ENCODE measurements at regions not wholly inside any gene's neighbourhood (a gene's known extent, or its start where the extent isn't known, plus 50 kb on each side); places are given as distances from the start of the nearest gene placed in this dataset.

GRCh38 chr1:234916840-234917239, 211.8 kb downstream of the TOMM20 start:
- intact Hi-C loops (cut with DNase I; ENCODE audit: low total_unique reads), result no loop called here
- Histone ChIP-seq H3K4me3 (no peak overlapping the region), H3K36me3 (no peaks in the 10 kb centered on the region), H3K9me3 (no peaks in the 10 kb centered on the region), H3K4me1 (peaks cover 8 to 16% of the 10 kb centered on the region in 2 donors), H3K27me3 (no peaks in the 10 kb centered on the region), H3K27ac (peak overlapping the region; percentile 81 to 83)
- peak in 1 of 2 donors; percentile 19 for DNase-seq
- TF ChIP-seq CTCF (IDR thresholded peaks at IDR 0.05) (no peak), POLR2A (IDR thresholded peaks at IDR 0.05) (no peak)

- intact Hi-C loops (cut with DNase I; ENCODE audit: low total_unique reads), result no loop called here
- Histone ChIP-seq H3K27me3 (no peaks in the 10 kb centered on the region), H3K27ac (peak overlapping the region; percentile 81 to 83), H3K36me3 (no peaks in the 10 kb centered on the region), H3K4me1 (peaks cover 8 to 16% of the 10 kb centered on the region in 2 donors), H3K9me3 (no peaks in the 10 kb centered on the region), H3K4me3 (no peak overlapping the region)
- no peak for TF ChIP-seq CTCF (IDR thresholded peaks at IDR 0.05)
- TF ChIP-seq POLR2A (IDR thresholded peaks at IDR 0.05), result no peak
- peak; percentile 45 to 62 for DNase-seq
These were observed 212.5 kb downstream of the TOMM20 start for GRCh38 chr1:234915924-234916675.

GRCh38 chr1:234914606-234915290, 213.9 kb downstream of the TOMM20 start:
- H3K9me3 ChIP-seq, result no peaks in the 10 kb centered on the region
- intact Hi-C loops (cut with DNase I; ENCODE audit: low total_unique reads), result no loop called here
- no peak overlapping the region for H3K4me3 ChIP-seq
- no peak for DNase-seq
- H3K4me1 ChIP-seq, result peaks cover 8 to 16% of the 10 kb centered on the region in 2 donors
- TF ChIP-seq CTCF (IDR thresholded peaks at IDR 0.05) (no peak), POLR2A (IDR thresholded peaks at IDR 0.05) (no peak)
- no peaks in the 10 kb centered on the region for H3K27me3 ChIP-seq
- H3K27ac ChIP-seq, result peak overlapping the region in 1 of 2 donors; percentile 83
- H3K36me3 ChIP-seq, result no peaks in the 10 kb centered on the region

GRCh38 chr1:234913771-234914170, 214.9 kb downstream of the TOMM20 start:
- intact Hi-C loops (cut with DNase I; ENCODE audit: low total_unique reads), result no loop called here
- Histone ChIP-seq H3K36me3 (no peaks in the 10 kb centered on the region), H3K4me1 (peaks cover under 1 to 11% of the 10 kb centered on the region in 2 donors), H3K27me3 (no peaks in the 10 kb centered on the region), H3K4me3 (no peak overlapping the region), H3K27ac (no peak overlapping the region), H3K9me3 (no peaks in the 10 kb centered on the region)
- no peak for TF ChIP-seq CTCF (IDR thresholded peaks at IDR 0.05)
- no peak for TF ChIP-seq POLR2A (IDR thresholded peaks at IDR 0.05)
- peak in 1 of 2 donors; percentile 11 for DNase-seq

GRCh38 chr1:234913278-234913649, 215.4 kb downstream of the TOMM20 start:
- Histone ChIP-seq H3K4me1 (peaks cover 0 to 12% of the 10 kb centered on the region in 2 donors), H3K4me3 (no peak overlapping the region), H3K36me3 (no peaks in the 10 kb centered on the region), H3K27me3 (no peaks in the 10 kb centered on the region), H3K27ac (no peak overlapping the region), H3K9me3 (no peaks in the 10 kb centered on the region)
- intact Hi-C loops (cut with DNase I; ENCODE audit: low total_unique reads), result no loop called here
- TF ChIP-seq POLR2A (IDR thresholded peaks at IDR 0.05) (no peak), CTCF (IDR thresholded peaks at IDR 0.05) (no peak)
- peak; percentile 2 to 6 for DNase-seq

Measured in uterus (tissue), 3 donors.